KOPT-K1 (cell line): ENCODE measurements at regions not wholly inside any gene's neighbourhood (a gene's known extent, or its start where the extent isn't known, plus 50 kb on each side); places are given as distances from the start of the nearest gene placed in this dataset.
"Not testable (repeated sequence)": the region's sequence is repeated elsewhere in the genome, so short reads cannot be mapped to it uniquely, and the experiment has no call there.

Source experiments
- H3K27ac ChIP-seq: fragments of 200-600 bp; sonication (generic); 2 replicates; pipeline ENCODE4 v1.5.1; 2016; ENCODE audit warnings: antibody characterized with exemption, mild to moderate bottlenecking, low read depth, low read length; ENCODE audit not compliant: poor library complexity, severe bottlenecking
- H3K36me3 ChIP-seq: fragments of 200-600 bp; sonication (generic); 2 replicates; pipeline ENCODE4 v1.5.1; 2017; ENCODE audit warnings: antibody characterized with exemption, mild to moderate bottlenecking, low read length, moderate library complexity; ENCODE audit not compliant: insufficient read depth
- H3K9me3 ChIP-seq: fragments of 200-600 bp; sonication (generic); 2 replicates; pipeline ENCODE4 v1.5.1; 2017; ENCODE audit warnings: antibody characterized with exemption, low read length, mild to moderate bottlenecking; ENCODE audit not compliant: insufficient read depth, poor library complexity, severe bottlenecking

- peak overlapping the region; percentile 39 for H3K27ac ChIP-seq
- H3K9me3 ChIP-seq = no peaks in the 10 kb centered on the region
- no peaks in the 10 kb centered on the region for H3K36me3 ChIP-seq
Observed at GRCh38 chr2:231644426-231644825, 51.8 kb downstream of the TEX44 start.

DNA sequence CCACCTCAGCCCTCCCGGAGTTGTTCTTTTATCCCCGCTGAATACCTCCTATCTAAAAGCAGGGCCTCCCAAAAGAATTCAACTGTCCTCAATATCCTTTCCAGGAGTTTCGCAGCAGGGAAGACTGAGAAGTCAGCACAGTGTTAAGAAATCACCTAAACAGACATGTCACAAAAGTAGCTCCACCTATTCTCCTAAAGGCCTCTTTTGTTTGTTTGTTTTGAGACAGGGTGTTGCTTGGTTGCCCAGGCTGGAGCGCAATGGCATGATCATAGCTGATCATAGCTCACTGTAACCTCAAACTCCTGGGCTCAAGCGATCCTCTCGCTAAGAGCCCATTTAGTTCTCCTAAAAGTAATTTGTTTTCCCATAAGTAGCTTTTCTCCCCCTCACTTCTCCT is 53.8 kb downstream of the TEX44 start:
- H3K36me3 ChIP-seq = no peaks in the 10 kb centered on the region
- H3K27ac ChIP-seq = no peak overlapping the region
- H3K9me3 ChIP-seq = no peaks in the 10 kb centered on the region

DNA sequence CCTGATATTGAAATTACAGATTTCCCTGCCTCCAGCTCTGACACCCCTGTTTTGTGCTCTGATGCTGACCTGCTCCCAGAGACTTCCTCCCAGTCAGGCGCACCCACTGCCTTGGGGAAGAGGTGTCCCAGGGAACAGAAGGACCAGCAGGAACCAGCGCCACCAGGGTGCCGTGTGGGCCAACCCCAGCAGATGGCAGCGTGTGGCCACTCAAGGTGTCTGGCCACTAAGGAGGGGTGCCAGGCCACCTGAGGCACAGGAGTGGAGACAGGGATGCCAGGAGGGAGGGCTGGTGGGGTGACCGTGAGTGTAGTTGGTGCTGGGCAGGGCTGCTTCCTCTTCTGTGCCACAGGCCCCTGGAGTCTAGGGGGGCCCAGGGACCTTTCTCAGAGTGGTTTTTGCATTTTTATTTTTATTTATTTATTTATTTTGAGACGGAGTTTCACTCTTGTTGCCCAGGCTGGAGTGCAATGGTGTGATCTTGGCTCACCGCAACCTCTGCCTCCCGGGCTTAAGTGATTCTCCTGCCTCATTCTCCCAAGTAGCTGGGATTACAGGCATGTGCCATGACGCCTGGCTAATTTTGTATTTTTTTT is 56.0 kb downstream of the TEX44 start:
- Histone ChIP-seq H3K27ac (no peak overlapping the region), H3K9me3 (no peaks in the 10 kb centered on the region), H3K36me3 (no peaks in the 10 kb centered on the region)

DNA sequence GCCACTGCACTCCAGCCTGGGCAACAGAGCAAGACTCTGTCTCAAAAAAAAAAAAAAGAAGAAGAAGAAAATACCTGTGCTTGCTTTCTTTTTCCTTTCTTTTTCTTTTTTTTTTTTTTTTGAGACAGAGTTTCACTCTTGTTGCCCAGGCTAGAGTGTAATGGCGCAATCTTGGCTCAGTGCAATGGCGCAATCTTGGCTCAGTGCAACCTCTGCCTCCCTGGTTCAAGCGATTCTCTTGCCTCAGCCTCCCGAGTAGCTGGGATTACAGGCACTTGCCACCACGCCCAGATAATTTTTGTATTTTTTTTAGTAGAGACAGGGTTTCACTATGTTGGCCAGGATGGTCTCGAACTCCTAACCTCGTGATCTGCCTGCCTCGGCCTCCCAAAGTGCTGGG is 56.8 kb upstream of the PTMA start:
- not testable (repeated sequence) for H3K9me3 ChIP-seq, H3K36me3 ChIP-seq, H3K27ac ChIP-seq

DNA sequence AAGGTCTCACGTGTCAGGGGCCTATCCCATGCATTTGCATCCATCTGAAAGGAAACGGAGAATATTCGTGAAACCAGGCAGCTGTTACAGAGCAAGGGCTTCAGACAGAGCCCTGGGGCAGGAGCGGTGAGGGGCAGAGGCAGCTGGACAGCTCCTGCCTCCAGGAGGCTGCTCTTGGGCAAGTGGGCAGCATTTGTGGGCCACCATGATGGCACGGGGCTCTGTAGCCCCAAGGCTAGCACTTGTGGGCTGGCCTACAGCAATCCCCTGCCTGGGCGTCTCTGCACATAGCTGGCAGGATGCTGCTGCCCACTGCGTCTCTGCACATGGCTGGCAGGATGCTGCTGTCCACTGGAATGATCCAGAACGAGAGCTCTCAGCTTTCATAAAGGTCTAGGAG is 52.8 kb upstream of the PTMA start:
- Histone ChIP-seq H3K9me3 (no peaks in the 10 kb centered on the region), H3K36me3 (no peaks in the 10 kb centered on the region), H3K27ac (no peak overlapping the region)

- Histone ChIP-seq H3K36me3 (no peaks in the 10 kb centered on the region), H3K9me3 (no peaks in the 10 kb centered on the region), H3K27ac (no peak overlapping the region)
Observed at GRCh38 chr2:231655894-231656293, 52.4 kb upstream of the PTMA start.
